Peyer's patch (tissue), 4 donors: ENCODE measurements at regions not wholly inside any gene's neighbourhood (a gene's known extent, or its start where the extent isn't known, plus 50 kb on each side); places are given as distances from the start of the nearest gene placed in this dataset.

Experiments
- POLR2A ChIP-seq, 2 donors: fragments of 450-650 bp; IDR thresholded peaks; one replicate each; pipeline ENCODE4 v1.5.1; 2017; ENCODE audit warnings: antibody characterized with exemption in 2 of 2, mild to moderate bottlenecking in 2 of 2, moderate library complexity in 2 of 2
- TF ChIP-seq, protein P1 (sequence below), 6 experiments: fragments of 450-650 bp in 4 of 6; fragments of 200-600 bp in 2 of 6; sonication (generic) in 1 of 6; IDR thresholded peaks; one replicate each; pipeline ENCODE4 v1.5.1; 2017 to 2019; ENCODE audit warnings: antibody characterized with exemption in 6 of 6, mild to moderate bottlenecking in 3 of 6, moderate library complexity in 1 of 6

DNA sequence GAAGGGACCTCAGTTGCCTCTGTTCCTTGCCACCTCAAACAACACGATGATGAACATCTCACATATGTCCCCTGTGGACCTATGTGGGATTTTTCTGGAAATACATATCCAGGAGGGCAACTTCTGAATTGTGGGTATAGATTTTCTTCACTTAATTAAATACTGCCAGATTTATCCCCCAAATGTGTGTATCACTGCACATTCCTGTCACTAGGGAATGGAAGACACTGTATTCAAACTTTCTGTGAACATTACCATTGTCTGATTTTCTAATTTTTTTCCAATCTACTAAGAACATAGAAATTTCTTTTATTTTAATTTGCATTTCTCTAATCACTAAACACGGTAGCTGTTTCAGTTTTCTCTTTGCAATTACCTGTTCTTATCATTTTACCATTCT, 102.0 kb upstream of the MRPS22 start:
- TF ChIP-seq, protein P1, sequence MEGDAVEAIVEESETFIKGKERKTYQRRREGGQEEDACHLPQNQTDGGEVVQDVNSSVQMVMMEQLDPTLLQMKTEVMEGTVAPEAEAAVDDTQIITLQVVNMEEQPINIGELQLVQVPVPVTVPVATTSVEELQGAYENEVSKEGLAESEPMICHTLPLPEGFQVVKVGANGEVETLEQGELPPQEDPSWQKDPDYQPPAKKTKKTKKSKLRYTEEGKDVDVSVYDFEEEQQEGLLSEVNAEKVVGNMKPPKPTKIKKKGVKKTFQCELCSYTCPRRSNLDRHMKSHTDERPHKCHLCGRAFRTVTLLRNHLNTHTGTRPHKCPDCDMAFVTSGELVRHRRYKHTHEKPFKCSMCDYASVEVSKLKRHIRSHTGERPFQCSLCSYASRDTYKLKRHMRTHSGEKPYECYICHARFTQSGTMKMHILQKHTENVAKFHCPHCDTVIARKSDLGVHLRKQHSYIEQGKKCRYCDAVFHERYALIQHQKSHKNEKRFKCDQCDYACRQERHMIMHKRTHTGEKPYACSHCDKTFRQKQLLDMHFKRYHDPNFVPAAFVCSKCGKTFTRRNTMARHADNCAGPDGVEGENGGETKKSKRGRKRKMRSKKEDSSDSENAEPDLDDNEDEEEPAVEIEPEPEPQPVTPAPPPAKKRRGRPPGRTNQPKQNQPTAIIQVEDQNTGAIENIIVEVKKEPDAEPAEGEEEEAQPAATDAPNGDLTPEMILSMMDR (IDR thresholded peaks at IDR 0.05) = no peak
- TF ChIP-seq POLR2A (IDR thresholded peaks at IDR 0.05) = no peak
